PC-9 (cell line): ENCODE measurements at regions not wholly inside any gene's neighbourhood (a gene's known extent, or its start where the extent isn't known, plus 50 kb on each side); places are given as distances from the start of the nearest gene placed in this dataset.

Experiments used
- BruUV-seq: library from RNA; stranded (reverse); fragments of 400-500 nt; replicated peaks from 2 replicates; lab custom pipeline; 2021; lab: Mats Ljungman, UMichigan
- CTCF ChIA-PET: fragments of 300-600 bp; sonication (Branson Sonifier 250); formaldehyde crosslinking; loops from one replicate; lab custom pipeline; 2022; ENCODE audit warnings: antibody characterized with exemption; lab: Charles Lee
- POLR2A ChIA-PET: fragments of 300-600 bp; sonication (Branson Sonifier 250); formaldehyde crosslinking; loops from one replicate; lab custom pipeline; 2022; ENCODE audit warnings: antibody characterized with exemption; ENCODE audit not compliant: unreplicated experiment; lab: Charles Lee
- DNase-seq, 2 experiments: peaks; one replicate each; pipeline versions ENCODE4 v3.0.0 to v3.0.0-alpha.2; 2015 to 2022; ENCODE audit warnings: mixed read lengths in 1 of 2
- H2AFZ ChIP-seq: fragments of 200-600 bp; sonication (generic); 2 replicates; pipeline ENCODE4 v1.8.1; 2017; ENCODE audit warnings: antibody characterized with exemption
- H3F3A ChIP-seq: fragments of 200-600 bp; sonication (generic); 2 replicates; pipeline ENCODE4 v1.8.1; 2017; ENCODE audit warnings: antibody characterized with exemption, mild to moderate bottlenecking, low read depth; ENCODE audit not compliant: insufficient read depth
- H3K27ac ChIP-seq: fragments of 200-600 bp; sonication (generic); 2 replicates; pipeline ENCODE4 v1.6.1; 2016; ENCODE audit warnings: mixed run types
- H3K27me3 ChIP-seq: fragments of 200-600 bp; sonication (generic); 2 replicates; pipeline ENCODE4 v1.6.1; 2016; ENCODE audit warnings: low read depth, mixed run types; ENCODE audit not compliant: insufficient read depth
- H3K36me3 ChIP-seq: fragments of 200-600 bp; sonication (generic); 2 replicates; pipeline ENCODE4 v1.6.1; 2016; ENCODE audit warnings: low read depth, mixed run types
- H3K4me1 ChIP-seq: fragments of 200-600 bp; sonication (generic); replicated peaks from 2 replicates; pipeline ENCODE4 v1.6.1; 2016; ENCODE audit warnings: mixed run types; ENCODE audit not compliant: insufficient read depth
- H3K4me2 ChIP-seq: fragments of 200-600 bp; sonication (generic); 2 replicates; pipeline ENCODE4 v1.6.1; 2017; ENCODE audit warnings: mixed run types
- H3K4me3 ChIP-seq: fragments of 200-600 bp; sonication (generic); 2 replicates; pipeline ENCODE4 v1.6.1; 2016; ENCODE audit warnings: mixed run types
- H3K79me2 ChIP-seq: fragments of 200-600 bp; sonication (generic); 2 replicates; pipeline ENCODE4 v1.6.1; 2017; ENCODE audit warnings: low read depth, mixed run types
- H3K9me2 ChIP-seq: fragments of 200-600 bp; sonication (generic); 2 replicates; pipeline ENCODE4 v1.8.1; 2017; ENCODE audit warnings: mild to moderate bottlenecking; ENCODE audit not compliant: insufficient read depth
- H3K9me3 ChIP-seq: fragments of 200-600 bp; sonication (generic); 2 replicates; pipeline ENCODE4 v1.8.1; 2016; ENCODE audit warnings: low read depth; ENCODE audit not compliant: insufficient read depth
- H4K20me1 ChIP-seq: fragments of 200-600 bp; sonication (generic); 2 replicates; pipeline ENCODE4 v1.8.1; 2017; ENCODE audit not compliant: insufficient read depth
- EZH2 ChIP-seq: fragments of 200-600 bp; sonication (generic); IDR thresholded peaks from 2 replicates; pipeline ENCODE4 v1.8.0; 2017; ENCODE audit warnings: antibody characterized with exemption, low read depth
- intact Hi-C: fragments of 100-400 bp; cut with micrococcal nuclease; formaldehyde crosslinking; loops from one replicate; pipeline ENCODE4 v1.10.0; 2022; ENCODE audit not compliant: unreplicated experiment
- TF ChIP-seq, protein P1 (sequence below): fragments of 200-600 bp; sonication (generic); conservative IDR thresholded peaks from 2 replicates; pipeline ENCODE4 v1.6.1; 2017; ENCODE audit warnings: mixed run types, antibody characterized with exemption, mild to moderate bottlenecking, moderate library complexity

- Histone ChIP-seq H3F3A (no peaks in the 10 kb centered on the region), H3K79me2 (no peaks in the 10 kb centered on the region), H3K27ac (no peak overlapping the region), H3K4me1 (no peaks in the 10 kb centered on the region), H2AFZ (no peak overlapping the region), H3K9me2 (no peaks in the 10 kb centered on the region), H3K36me3 (no peaks in the 10 kb centered on the region), H4K20me1 (no peaks in the 10 kb centered on the region), H3K4me3 (no peak overlapping the region), H3K4me2 (no peak overlapping the region), H3K27me3 (peaks cover 8% of the 10 kb centered on the region; the same call in 1 of the 2 replicates), H3K9me3 (no peaks in the 10 kb centered on the region)
- no TSS peak for BruUV-seq
- CTCF ChIA-PET, result no interaction called here
- intact Hi-C loops, result no loop called here
- DNase-seq, result no peak
- TF ChIP-seq EZH2, result no peak
- TF ChIP-seq, protein P1, sequence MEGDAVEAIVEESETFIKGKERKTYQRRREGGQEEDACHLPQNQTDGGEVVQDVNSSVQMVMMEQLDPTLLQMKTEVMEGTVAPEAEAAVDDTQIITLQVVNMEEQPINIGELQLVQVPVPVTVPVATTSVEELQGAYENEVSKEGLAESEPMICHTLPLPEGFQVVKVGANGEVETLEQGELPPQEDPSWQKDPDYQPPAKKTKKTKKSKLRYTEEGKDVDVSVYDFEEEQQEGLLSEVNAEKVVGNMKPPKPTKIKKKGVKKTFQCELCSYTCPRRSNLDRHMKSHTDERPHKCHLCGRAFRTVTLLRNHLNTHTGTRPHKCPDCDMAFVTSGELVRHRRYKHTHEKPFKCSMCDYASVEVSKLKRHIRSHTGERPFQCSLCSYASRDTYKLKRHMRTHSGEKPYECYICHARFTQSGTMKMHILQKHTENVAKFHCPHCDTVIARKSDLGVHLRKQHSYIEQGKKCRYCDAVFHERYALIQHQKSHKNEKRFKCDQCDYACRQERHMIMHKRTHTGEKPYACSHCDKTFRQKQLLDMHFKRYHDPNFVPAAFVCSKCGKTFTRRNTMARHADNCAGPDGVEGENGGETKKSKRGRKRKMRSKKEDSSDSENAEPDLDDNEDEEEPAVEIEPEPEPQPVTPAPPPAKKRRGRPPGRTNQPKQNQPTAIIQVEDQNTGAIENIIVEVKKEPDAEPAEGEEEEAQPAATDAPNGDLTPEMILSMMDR, result no peak
- POLR2A ChIA-PET, result interaction anchor here (0.6 kb wide), 1 partner anchor 89 kb away, joined by 5 read pairs; no protein-coding TSS in a partner anchor
These were observed 203.9 kb upstream of the GLI3 start for GRCh38 chr7:42440951-42441350.

- DNase-seq, result no peak
- POLR2A ChIA-PET, result no interaction called here
- Histone ChIP-seq H3K4me2 (no peak overlapping the region), H2AFZ (no peak overlapping the region), H3K27ac (no peak overlapping the region), H3K4me1 (no peaks in the 10 kb centered on the region), H4K20me1 (no peaks in the 10 kb centered on the region), H3K9me2 (no peaks in the 10 kb centered on the region), H3K36me3 (no peaks in the 10 kb centered on the region), H3K9me3 (no peaks in the 10 kb centered on the region), H3K79me2 (no peaks in the 10 kb centered on the region), H3K27me3 (peaks cover 46% of the 10 kb centered on the region), H3F3A (no peaks in the 10 kb centered on the region), H3K4me3 (no peak overlapping the region)
- intact Hi-C loops, result no loop called here
- CTCF ChIA-PET, result no interaction called here
- TF ChIP-seq EZH2, result no peak
- TF ChIP-seq, protein P1, result no peak
- no TSS peak for BruUV-seq
These were observed 195.6 kb upstream of the GLI3 start for GRCh38 chr7:42432644-42433043.

DNA sequence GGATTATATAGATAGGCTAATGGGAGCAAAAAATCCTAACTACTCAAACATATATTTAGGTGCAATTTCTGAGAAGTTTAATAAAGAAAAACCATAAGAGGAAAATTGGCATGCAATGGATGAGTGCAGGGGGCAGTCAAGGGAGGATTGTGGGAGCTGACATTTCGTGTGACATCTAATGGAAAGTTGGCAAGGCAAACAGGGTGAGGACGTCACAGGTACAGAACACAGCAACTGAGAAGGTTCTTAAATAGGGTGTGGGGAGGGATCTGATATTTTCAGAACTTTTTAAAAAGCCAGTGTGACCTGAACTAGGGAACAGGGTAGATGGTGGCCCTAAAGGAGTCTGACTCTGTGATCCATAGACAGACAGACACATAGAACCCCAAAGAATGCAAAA, 194.9 kb upstream of the GLI3 start:
- intact Hi-C loops, result no loop called here
- TF ChIP-seq, protein P1, result no peak
- TF ChIP-seq EZH2, result no peak

More for the DNA sequence above, 194.9 kb upstream of the GLI3 start:
- ChIA-PET POLR2A (no interaction called here), CTCF (no interaction called here)
- no peak for DNase-seq
- Histone ChIP-seq H2AFZ (no peak overlapping the region), H3K27me3 (peaks cover 46% of the 10 kb centered on the region), H3K4me2 (no peak overlapping the region), H3K79me2 (no peaks in the 10 kb centered on the region), H3K9me3 (no peaks in the 10 kb centered on the region), H3K4me3 (no peak overlapping the region), H3K9me2 (no peaks in the 10 kb centered on the region), H3K4me1 (no peaks in the 10 kb centered on the region), H3F3A (no peaks in the 10 kb centered on the region), H4K20me1 (no peaks in the 10 kb centered on the region), H3K27ac (no peak overlapping the region), H3K36me3 (no peaks in the 10 kb centered on the region)
- no TSS peak for BruUV-seq
